WTC11 (cell line): ENCODE measurements at regions not wholly inside any gene's neighbourhood (a gene's known extent, or its start where the extent isn't known, plus 50 kb on each side); places are given as distances from the start of the nearest gene placed in this dataset.

Experiments used
- TCF7 ChIP-seq: sonication (generic); formaldehyde crosslinking; IDR thresholded peaks from 2 replicates; pipeline ENCODE4 v1.8.0; 2022; ENCODE audit warnings: mild to moderate bottlenecking, low read depth, missing genetic modification reagents, moderate library complexity
- ZNF121 ChIP-seq: sonication (generic); formaldehyde crosslinking; IDR thresholded peaks from 2 replicates; pipeline ENCODE4 v1.8.0; 2023; ENCODE audit warnings: missing genetic modification reagents

DNA sequence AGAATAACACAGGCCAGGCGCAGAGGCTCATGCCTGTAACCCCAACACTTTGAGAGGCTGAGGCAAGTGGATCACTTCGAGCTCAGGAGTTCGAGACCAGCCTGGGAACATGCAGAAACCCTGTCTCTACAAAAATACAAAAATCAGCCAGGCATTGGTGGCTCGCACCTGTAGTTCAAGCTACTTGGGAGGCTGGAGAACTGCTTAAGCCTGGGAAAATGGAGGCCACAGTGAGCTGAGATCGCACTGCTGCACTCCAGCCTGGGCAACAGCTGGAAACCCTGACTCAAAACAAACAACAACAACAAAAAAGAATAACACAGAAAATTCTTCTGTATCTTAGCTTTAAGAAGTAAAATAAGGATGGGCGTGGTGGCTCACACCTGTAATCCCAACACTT lies 440.3 kb downstream of the LRATD1 start:
- no peak for TF ChIP-seq TCF7 (CRISPR knock-in tag)
- no peak for TF ChIP-seq ZNF121 (CRISPR knock-in tag)
